AG20443 (cell line): ENCODE measurements at regions not wholly inside any gene's neighbourhood (a gene's known extent, or its start where the extent isn't known, plus 50 kb on each side); places are given as distances from the start of the nearest gene placed in this dataset.
"Not testable (repeated sequence)": the region's sequence is repeated elsewhere in the genome, so short reads cannot be mapped to it uniquely, and the experiment has no call there.

Source experiments
- DNase-seq: peaks from one replicate; pipeline ENCODE4 v3.0.0; 2012; ENCODE audit warnings: low spot score, mixed read lengths

GRCh38 chr13:60690604-60691003 is 293.6 kb downstream of the TDRD3 start:
- no peak for DNase-seq

- no peak for DNase-seq
These were observed 292.6 kb downstream of the TDRD3 start for GRCh38 chr13:60689571-60689970.

GRCh38 chr13:60689076-60689475 is 292.1 kb downstream of the TDRD3 start:
- no peak for DNase-seq

GRCh38 chr13:60679928-60680694 is 283.1 kb downstream of the TDRD3 start:
- no peak for DNase-seq

GRCh38 chr13:60679131-60679530 is 282.1 kb downstream of the TDRD3 start:
- no peak for DNase-seq

- no peak for DNase-seq
These were observed 274.4 kb downstream of the TDRD3 start for GRCh38 chr13:60671386-60671785.

- no peak for DNase-seq
These were observed 266.8 kb downstream of the TDRD3 start for GRCh38 chr13:60663788-60664187.

- no peak for DNase-seq
These were observed 265.6 kb downstream of the TDRD3 start for GRCh38 chr13:60662595-60662994.

- DNase-seq = no peak
These were observed 264.5 kb downstream of the TDRD3 start for GRCh38 chr13:60661521-60661920.

- not testable (repeated sequence) for DNase-seq
These were observed 260.6 kb downstream of the TDRD3 start for GRCh38 chr13:60657586-60657985.

GRCh38 chr13:60655256-60655655 is 258.2 kb downstream of the TDRD3 start:
- DNase-seq = no peak

GRCh38 chr13:60654415-60654814 is 257.4 kb downstream of the TDRD3 start:
- peak; percentile 35 for DNase-seq

- no peak for DNase-seq
These were observed 250.5 kb downstream of the TDRD3 start for GRCh38 chr13:60647547-60647946.

GRCh38 chr13:60646620-60647019 is 249.6 kb downstream of the TDRD3 start:
- DNase-seq = no peak

- no peak for DNase-seq
These were observed 248.7 kb downstream of the TDRD3 start for GRCh38 chr13:60645676-60646075.

GRCh38 chr13:60642552-60642951 is 245.5 kb downstream of the TDRD3 start:
- no peak for DNase-seq

GRCh38 chr13:60629158-60629557 is 232.1 kb downstream of the TDRD3 start:
- DNase-seq = no peak

- peak; percentile 55 for DNase-seq
These were observed 230.2 kb downstream of the TDRD3 start for GRCh38 chr13:60627071-60627686.
